ENCODE measurements at regions not wholly inside any gene's neighbourhood (a gene's known extent, or its start where the extent isn't known, plus 50 kb on each side); places are given as distances from the start of the nearest gene placed in this dataset.

DNA sequence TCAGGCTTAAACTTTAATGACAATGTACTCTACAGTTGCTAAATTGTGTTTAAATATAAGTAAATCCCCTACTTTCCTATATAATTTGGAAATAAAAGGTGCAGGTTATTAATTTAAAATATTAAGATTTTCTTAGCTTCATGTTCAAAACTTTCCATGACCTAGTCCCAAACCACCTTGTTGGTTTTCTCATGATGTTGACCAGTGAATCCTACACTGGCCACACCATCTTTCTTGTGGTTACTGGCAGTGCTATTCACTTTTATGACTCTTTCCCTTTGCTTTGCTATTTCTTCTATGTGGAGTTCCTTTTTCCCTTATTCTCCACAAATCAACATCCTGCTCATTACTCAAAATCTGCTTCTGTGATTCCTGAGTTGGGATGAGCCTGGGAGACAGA, 138.6 kb upstream of the NDUFV2 start:
- no peaks in the 10 kb centered on the region for H3K36me3 Mint-ChIP-seq (ENCODE audit: insufficient read depth)
- H3K27me3 Mint-ChIP-seq: no peaks in the 10 kb centered on the region
- TF ChIP-seq, protein P1, sequence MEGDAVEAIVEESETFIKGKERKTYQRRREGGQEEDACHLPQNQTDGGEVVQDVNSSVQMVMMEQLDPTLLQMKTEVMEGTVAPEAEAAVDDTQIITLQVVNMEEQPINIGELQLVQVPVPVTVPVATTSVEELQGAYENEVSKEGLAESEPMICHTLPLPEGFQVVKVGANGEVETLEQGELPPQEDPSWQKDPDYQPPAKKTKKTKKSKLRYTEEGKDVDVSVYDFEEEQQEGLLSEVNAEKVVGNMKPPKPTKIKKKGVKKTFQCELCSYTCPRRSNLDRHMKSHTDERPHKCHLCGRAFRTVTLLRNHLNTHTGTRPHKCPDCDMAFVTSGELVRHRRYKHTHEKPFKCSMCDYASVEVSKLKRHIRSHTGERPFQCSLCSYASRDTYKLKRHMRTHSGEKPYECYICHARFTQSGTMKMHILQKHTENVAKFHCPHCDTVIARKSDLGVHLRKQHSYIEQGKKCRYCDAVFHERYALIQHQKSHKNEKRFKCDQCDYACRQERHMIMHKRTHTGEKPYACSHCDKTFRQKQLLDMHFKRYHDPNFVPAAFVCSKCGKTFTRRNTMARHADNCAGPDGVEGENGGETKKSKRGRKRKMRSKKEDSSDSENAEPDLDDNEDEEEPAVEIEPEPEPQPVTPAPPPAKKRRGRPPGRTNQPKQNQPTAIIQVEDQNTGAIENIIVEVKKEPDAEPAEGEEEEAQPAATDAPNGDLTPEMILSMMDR (IDR thresholded peaks at IDR 0.05; ENCODE audit: unreplicated experiment): no peak
- DNase-seq (ENCODE audit: low spot score, unreplicated experiment): no peak
- no peak overlapping the region for H3K27ac Mint-ChIP-seq
- peaks cover 42% of the 10 kb centered on the region for H3K4me1 Mint-ChIP-seq (ENCODE audit: low read depth)
- no peaks in the 10 kb centered on the region for H3K9me3 Mint-ChIP-seq (ENCODE audit: low read depth)
- H3K4me3 Mint-ChIP-seq (ENCODE audit: low read depth): no peak overlapping the region

DNA sequence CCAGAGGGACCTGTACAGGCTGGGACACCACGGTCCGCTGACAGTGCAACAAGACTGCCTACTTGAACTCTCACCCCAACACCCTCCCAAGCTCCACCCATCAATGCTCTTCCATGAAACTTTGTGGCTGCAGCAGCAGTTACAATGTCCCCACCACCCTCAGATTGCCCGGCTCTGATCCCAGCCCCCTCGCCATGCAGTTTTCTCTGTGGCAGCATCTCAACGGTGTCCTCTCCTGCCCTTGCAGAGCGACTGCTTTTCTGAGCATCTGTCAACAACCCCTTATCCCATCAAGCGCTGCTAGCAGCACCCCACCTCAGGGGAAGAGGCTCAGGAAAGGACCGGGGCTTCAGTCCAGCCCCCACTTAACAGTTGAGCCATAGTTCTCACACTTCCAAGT, 137.1 kb upstream of the NDUFV2 start:
- no peak for DNase-seq (ENCODE audit: low spot score, unreplicated experiment)
- H3K36me3 Mint-ChIP-seq (ENCODE audit: insufficient read depth): peaks cover 1% of the 10 kb centered on the region

DNA sequence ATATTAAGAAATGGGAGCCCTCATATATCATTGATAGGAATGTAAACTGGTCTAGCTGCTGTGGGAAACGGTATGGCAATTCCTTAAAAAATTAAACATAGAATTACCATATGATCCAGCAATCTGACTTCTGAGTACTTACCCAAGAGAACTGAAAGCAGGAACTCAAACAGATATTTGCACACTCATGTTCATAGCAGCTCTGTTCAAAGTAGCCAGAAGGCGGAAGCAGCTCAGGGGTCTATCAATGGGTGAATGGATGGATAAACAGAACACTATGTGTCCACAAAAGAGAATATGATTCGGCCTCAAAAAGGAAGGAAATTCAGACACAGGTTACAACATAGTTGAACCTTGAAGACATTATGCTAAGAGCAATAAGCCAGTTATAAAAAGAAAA, 135.7 kb upstream of the NDUFV2 start:
- peaks cover 3% of the 10 kb centered on the region for H3K9me3 Mint-ChIP-seq (ENCODE audit: low read depth)
- TF ChIP-seq, protein P1 (IDR thresholded peaks at IDR 0.05; ENCODE audit: unreplicated experiment): no peak
- no peak overlapping the region for H3K4me3 Mint-ChIP-seq (ENCODE audit: low read depth)
- peaks cover 15% of the 10 kb centered on the region for H3K4me1 Mint-ChIP-seq (ENCODE audit: low read depth)
- DNase-seq (ENCODE audit: low spot score, unreplicated experiment): no peak
- no peak overlapping the region for H3K27ac Mint-ChIP-seq
- H3K27me3 Mint-ChIP-seq: no peaks in the 10 kb centered on the region
- peaks cover 1% of the 10 kb centered on the region for H3K36me3 Mint-ChIP-seq (ENCODE audit: insufficient read depth)

More for the DNA sequence above, 137.1 kb upstream of the NDUFV2 start:
- Mint-ChIP-seq H3K4me1 (ENCODE audit: low read depth) (peaks cover 27% of the 10 kb centered on the region), H3K4me3 (ENCODE audit: low read depth) (no peak overlapping the region), H3K27me3 (no peaks in the 10 kb centered on the region), H3K27ac (no peak overlapping the region), H3K9me3 (ENCODE audit: low read depth) (peaks cover 3% of the 10 kb centered on the region)
- TF ChIP-seq, protein P1 (IDR thresholded peaks at IDR 0.05; ENCODE audit: unreplicated experiment): no peak

DNA sequence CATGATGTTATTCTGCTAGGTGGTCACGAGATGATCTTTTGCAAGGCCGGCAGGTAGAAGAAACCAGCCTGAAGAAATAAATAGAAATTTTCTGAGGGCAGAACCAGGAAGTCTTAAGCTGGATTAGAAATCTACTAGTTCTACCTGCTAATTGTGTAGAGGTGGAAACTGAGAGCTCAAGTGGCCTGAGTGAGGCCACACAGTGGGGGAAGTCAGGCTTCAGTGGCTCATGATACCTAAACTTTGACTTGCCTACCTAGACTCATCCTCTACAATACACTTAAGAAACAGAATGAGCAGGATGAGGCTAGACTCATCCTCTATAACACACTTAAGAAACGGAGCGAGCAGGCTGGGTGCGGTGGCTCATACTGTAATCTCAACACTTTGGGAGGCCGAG, 134.9 kb upstream of the NDUFV2 start:
- Mint-ChIP-seq H3K27me3 (no peaks in the 10 kb centered on the region), H3K4me1 (ENCODE audit: low read depth) (peaks cover 12% of the 10 kb centered on the region), H3K27ac (no peak overlapping the region), H3K9me3 (ENCODE audit: low read depth) (peaks cover 3% of the 10 kb centered on the region), H3K4me3 (ENCODE audit: low read depth) (no peak overlapping the region), H3K36me3 (ENCODE audit: insufficient read depth) (peaks cover 1% of the 10 kb centered on the region)
- TF ChIP-seq, protein P1 (IDR thresholded peaks at IDR 0.05; ENCODE audit: unreplicated experiment): no peak
- DNase-seq (ENCODE audit: low spot score, unreplicated experiment): no peak

DNA sequence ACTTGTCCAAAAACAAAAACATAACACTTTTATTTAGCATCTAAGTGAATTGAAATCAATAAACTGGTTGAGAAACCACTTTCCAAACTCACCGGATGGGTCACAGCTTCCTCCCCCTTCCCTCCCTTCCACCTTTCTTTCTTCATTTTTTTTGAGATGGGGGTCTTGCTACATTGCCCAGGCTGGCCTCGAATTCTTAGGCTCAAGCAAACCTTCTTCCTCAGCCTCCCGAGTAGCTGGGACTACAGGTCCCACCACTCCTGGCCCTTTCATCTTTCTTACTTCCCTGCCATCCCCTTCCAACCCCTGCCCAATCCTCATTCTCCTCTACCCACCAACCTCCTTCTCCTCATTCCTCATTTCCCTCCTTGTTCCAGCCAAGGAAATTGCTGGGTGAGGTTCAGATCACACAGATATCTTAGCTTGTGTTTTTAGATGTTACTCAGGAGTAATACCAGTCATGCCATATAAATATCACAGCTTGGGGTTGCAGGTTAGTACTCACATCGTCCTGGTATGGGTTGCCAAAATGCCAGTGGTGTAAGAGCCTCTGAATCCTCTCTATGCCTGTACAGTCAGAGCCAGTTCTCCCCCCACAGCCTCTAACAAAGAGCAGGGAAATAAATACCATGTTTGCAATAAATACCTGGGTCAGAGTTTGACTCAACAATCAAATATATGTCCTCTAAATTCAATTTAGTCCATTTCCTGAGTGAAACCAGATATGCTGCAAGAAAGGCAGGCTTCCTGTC, 132.7 kb upstream of the NDUFV2 start:
- Mint-ChIP-seq H3K9me3 (ENCODE audit: low read depth) (peaks cover 16% of the 10 kb centered on the region), H3K4me3 (ENCODE audit: low read depth) (no peak overlapping the region), H3K36me3 (ENCODE audit: insufficient read depth) (peaks cover 1% of the 10 kb centered on the region), H3K4me1 (ENCODE audit: low read depth) (peaks cover 7% of the 10 kb centered on the region), H3K27me3 (no peaks in the 10 kb centered on the region), H3K27ac (no peak overlapping the region)
- TF ChIP-seq, protein P1 (IDR thresholded peaks at IDR 0.05; ENCODE audit: unreplicated experiment): no peak
- no peak for DNase-seq (ENCODE audit: low spot score, unreplicated experiment)
